NCI-H1417 (cell line): ENCODE measurements at regions not wholly inside any gene's neighbourhood (a gene's known extent, or its start where the extent isn't known, plus 50 kb on each side); places are given as distances from the start of the nearest gene placed in this dataset.

Source experiments
- DNase-seq, 3 experiments: peaks; one replicate each; lab custom pipeline; 2025; lab: John Stamatoyannopoulos, UW

DNA sequence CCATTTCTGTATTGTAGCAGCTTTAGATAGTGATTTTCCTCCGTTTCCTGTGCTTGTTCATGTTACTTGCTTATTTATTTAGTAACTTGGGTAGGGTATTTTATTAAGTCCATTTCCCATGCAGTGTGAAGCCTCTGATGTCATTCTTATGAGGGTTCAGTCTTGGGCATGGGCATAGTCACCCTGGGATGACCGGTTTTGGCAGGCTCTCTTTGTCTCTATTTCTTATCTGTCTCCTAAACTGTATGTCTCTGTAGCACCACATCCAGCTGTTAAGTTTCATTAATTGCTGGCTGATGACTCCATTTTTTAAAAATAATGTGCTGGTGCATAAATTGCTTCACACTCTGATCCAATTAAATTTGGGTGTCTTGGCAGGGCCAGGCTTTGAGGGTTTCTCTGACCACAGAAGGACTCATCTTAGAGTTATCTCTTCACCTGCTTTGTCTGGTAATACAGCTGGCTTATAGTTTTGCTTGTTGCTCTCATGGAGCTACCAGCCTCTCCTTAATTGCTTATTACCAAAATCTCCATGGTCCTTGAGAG, 173.3 kb upstream of the VLDLR start:
- no peak for DNase-seq

GRCh38 chr9:2453106-2453505, 168.5 kb upstream of the VLDLR start:
- DNase-seq, result no peak

DNA sequence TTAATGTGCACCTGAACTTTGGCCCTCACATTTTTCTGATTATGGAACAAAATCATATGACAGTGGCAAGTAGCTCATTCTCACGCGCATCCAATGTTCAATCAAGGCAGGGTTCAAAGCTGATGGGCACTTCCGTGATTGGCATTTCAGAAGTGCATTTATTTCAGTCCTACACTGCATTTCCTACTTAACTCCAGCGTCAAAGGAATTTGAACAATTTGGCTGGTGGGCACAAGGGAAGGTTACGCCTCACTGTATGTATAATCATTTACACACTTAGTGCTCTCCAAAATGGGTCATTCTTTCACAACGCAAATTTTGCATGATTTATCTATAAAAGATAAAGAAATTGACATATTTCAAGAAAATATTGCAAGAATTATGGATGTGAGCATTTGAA, 167.9 kb upstream of the VLDLR start:
- no peak for DNase-seq

- peak in 1 of 3 experiments; percentile 3 for DNase-seq
Observed at GRCh38 chr9:2459756-2460155, 161.8 kb upstream of the VLDLR start.

GRCh38 chr9:2461892-2462291, 159.7 kb upstream of the VLDLR start:
- DNase-seq, result peak in 1 of 3 experiments; percentile 46

- no peak for DNase-seq
Observed at GRCh38 chr9:2464624-2465023, 157.0 kb upstream of the VLDLR start.

DNA sequence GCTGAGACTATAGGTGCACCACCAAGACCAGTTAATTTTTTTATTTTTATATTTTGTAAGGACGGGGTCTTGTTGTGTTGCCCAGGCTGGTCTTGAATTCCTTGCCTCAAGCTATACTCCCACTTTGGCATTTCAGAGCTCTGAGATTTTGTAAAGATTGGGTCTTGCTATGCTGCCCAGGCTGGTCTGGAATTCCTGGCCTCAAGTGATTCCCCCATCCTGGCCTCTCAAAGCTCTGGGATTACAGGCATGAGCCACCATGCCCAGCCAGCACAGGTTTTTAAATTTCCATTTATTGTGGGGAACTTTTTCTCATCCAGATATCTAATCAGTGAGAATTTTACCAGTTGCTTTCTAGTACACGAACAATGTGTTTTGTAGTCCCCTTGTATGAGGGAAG, 156.1 kb upstream of the VLDLR start:
- no peak for DNase-seq

DNA sequence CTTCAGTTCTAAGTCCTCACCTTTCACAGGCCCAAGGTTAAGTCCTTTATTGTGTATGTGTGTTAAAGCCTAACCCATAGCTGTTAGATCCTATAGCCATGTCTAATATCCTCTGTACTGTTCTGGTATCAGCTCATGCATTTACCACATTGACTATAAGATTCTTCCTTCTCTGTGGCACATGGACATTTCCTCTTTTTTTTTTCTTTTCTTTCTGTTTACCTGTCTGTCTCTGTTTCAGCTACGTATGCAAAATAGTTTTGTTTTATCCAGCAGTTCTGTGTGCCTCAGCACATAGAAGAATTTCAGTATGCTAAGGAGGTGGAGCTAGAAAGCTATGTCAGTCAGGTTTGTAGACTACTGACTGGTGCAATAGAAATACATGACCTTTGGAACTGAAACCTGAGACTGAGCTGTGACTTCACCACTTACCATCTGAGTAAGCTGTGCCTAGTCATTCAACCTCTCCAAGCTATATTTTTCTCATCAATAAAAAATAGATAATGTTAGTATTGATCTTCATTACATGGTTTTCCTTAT, 155.6 kb upstream of the VLDLR start:
- peak in 2 of 3 experiments; percentile 9 to 45 for DNase-seq

GRCh38 chr9:2466703-2467102, 154.9 kb upstream of the VLDLR start:
- peak; percentile 38 to 88 (median 82) for DNase-seq

DNA sequence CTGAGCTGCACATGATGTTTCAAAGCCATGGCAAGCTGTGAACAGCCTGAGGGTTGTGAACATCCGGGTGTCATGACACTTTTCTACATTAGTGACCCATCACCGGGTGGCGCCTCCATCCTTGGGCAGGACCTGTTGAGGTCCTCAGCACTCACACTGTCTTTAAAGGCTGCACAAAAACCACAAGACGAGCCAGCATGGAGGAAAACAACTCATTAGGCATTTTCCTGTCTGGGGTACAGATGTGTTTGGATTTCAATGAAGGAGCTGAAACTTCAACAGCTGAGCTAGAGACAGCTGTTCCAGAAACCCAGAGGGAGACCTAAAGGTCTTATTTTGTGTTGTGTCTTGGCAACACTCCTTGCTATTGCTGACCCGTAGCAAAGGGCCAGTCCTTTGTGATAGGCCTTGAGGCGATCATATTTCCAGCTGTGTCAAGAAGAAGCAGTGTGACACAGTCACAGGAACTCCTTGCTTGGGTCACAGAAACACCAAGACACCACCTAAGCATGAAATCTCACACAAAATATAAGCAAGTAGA, 151.8 kb upstream of the VLDLR start:
- peak; percentile 1 to 40 (median 18) for DNase-seq

DNA sequence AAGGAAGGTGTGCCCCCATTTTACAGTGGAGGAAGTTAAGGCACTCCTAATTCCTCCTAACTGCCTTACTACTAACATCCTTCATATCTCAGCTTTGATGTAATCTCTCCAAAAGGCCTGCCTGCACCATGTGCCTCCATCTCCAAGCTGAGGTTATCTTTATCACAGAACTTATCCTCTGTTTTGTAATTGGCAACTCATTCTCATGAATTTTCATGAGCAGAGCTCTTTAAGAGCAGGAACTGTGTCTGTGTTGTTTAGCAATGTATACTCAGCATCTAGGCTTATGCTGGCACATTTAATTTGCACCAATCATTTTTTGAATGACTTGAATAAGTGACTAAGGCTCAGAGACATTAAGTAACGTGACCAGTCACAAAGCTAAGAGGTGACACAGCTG, 147.9 kb upstream of the VLDLR start:
- no peak for DNase-seq

DNA sequence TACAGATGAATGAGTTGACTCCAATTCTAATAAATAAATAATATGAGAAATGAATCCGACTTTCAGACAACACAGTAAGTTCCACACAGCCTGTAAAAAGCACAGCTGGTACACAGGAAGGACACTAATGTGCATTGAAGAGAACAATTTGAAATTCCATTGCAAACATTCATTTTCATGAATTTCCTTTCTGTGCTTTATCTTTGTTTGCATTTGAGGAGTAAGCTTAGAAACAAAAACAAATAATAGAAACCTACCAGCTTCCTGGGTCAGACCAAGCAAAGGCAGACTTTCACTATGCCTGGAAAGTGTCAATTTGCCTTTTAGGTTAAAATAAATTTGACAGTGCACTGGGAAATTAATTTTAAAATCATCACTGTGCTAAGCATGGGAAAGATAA, 143.8 kb upstream of the VLDLR start:
- DNase-seq, result peak in 1 of 3 experiments; percentile 14

DNA sequence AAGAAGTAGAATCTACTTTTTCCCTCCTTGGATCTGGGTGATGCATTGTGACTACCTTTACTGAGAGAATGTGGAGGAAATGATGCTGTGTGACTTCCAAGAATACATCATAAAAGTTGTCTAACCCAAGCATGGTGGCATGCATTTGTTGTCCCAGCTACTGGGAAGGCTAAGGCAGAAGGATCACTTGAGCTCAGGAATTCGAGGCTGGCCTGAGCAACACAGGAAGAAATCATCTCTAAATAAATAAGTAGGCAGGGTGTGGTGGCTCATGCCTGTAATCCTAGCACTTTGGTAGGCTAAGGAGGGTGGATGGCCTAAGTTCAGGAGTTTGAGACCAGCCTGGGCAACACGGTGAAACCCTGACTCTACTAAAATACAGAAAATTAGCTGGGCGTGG, 143.2 kb upstream of the VLDLR start:
- DNase-seq, result no peak

GRCh38 chr9:2479056-2479565, 142.5 kb upstream of the VLDLR start:
- peak in 2 of 3 experiments; percentile 2 to 28 for DNase-seq

GRCh38 chr9:2480255-2480837, 141.2 kb upstream of the VLDLR start:
- DNase-seq, result no peak

GRCh38 chr9:2481216-2481615, 140.4 kb upstream of the VLDLR start:
- no peak for DNase-seq

- no peak for DNase-seq
Observed at GRCh38 chr9:2486988-2487387, 134.6 kb upstream of the VLDLR start.

DNA sequence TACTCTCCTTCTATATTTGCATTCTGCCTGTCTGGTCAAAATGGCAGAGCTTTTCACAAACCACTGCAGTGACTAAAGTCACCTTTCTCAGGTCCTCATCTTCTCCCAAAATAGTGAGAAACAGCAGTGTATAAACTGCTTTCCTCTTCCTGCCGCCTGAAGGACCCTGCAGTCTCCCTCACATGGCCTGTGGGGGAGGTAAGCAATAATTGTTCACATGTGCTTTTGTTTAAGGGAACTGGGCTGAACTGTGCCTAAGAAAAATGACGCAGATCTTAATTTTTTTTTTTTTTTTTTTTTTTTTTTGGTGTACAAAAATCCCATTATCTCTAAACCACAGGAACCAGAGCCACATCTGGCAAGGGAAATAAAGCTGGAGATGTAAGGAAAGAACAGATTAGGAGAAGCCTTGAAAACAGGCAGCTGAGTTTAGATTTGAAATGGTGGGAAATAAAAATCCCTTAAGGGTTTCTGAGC, 131.7 kb upstream of the VLDLR start:
- DNase-seq, result no peak

- no peak for DNase-seq
Observed at GRCh38 chr9:2492161-2492560, 129.4 kb upstream of the VLDLR start.

DNA sequence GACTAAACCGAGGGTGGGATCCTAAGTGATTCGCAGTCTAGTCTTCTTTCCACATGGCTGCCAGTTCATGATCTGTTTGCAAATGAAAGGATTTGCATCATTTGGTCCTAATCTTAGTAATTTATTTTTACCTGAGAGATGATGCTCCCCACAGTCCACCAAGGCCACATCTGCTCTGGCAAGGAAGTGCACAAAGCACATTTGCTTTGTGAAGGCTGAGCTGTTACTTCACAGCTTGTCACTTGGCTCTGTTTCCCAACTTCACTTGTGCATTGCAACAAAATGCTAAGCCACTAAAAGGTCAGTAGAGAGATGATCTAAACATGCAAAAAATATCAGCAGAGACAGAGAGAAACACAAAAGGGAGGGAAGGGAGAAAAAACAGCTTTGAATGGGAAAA, 128.5 kb upstream of the VLDLR start:
- DNase-seq, result no peak

DNA sequence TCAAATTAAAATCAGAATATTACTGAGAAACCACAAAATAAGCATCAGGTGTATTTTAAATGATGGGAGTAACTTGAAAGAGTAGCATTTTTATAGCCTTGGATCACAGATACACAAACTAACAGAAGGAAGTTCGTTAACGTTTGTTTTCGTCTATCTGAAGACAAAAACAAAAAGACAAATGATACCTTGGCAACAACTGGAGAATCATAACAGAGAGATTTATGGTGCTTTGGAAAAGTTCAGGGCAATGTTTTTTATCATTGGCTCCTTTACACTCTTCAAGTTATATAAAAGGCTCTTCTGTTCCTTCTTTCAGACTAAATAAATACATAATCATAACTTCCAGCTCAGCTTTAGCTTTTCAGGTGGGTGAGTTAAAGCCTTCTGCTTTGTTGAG, 128.1 kb upstream of the VLDLR start:
- no peak for DNase-seq

GRCh38 chr9:2494562-2494961, 127.0 kb upstream of the VLDLR start:
- no peak for DNase-seq
